ENCODE measurements at regions not wholly inside any gene's neighbourhood (a gene's known extent, or its start where the extent isn't known, plus 50 kb on each side); places are given as distances from the start of the nearest gene placed in this dataset.
"Not testable (repeated sequence)": the region's sequence is repeated elsewhere in the genome, so short reads cannot be mapped to it uniquely, and the experiment has no call there.

GRCh38 chr2:154507186-154507585, 191.3 kb upstream of the KCNJ3 start:
- DNase-seq: no peak
- in situ Hi-C loops (cut with MboI; ENCODE audit: low pct_unique_long_range_greater_than_20kb, low sequenced_read_pairs): no loop called here

GRCh38 chr2:154518872-154519271, 179.6 kb upstream of the KCNJ3 start:
- in situ Hi-C loops (cut with MboI; ENCODE audit: low pct_unique_long_range_greater_than_20kb, low sequenced_read_pairs): no loop called here
- no peak for DNase-seq

GRCh38 chr2:154520951-154521350, 177.5 kb upstream of the KCNJ3 start:
- DNase-seq; in situ Hi-C loops (cut with MboI; ENCODE audit: low pct_unique_long_range_greater_than_20kb, low sequenced_read_pairs): not testable (repeated sequence)

GRCh38 chr2:154526234-154526633, 172.3 kb upstream of the KCNJ3 start:
- in situ Hi-C loops (cut with MboI; ENCODE audit: low pct_unique_long_range_greater_than_20kb, low sequenced_read_pairs): no loop called here

GRCh38 chr2:154527962-154528361, 170.5 kb upstream of the KCNJ3 start:
- no peak for DNase-seq
- in situ Hi-C loops (cut with MboI; ENCODE audit: low pct_unique_long_range_greater_than_20kb, low sequenced_read_pairs): no loop called here

More at GRCh38 chr2:154526234-154526633, 172.3 kb upstream of the KCNJ3 start:
- DNase-seq: no peak

GRCh38 chr2:154532004-154532403, 166.5 kb upstream of the KCNJ3 start:
- no peak for DNase-seq
- in situ Hi-C loops (cut with MboI; ENCODE audit: low pct_unique_long_range_greater_than_20kb, low sequenced_read_pairs): no loop called here

GRCh38 chr2:154532763-154533162, 165.7 kb upstream of the KCNJ3 start:
- no peak for DNase-seq
- in situ Hi-C loops (cut with MboI; ENCODE audit: low pct_unique_long_range_greater_than_20kb, low sequenced_read_pairs): no loop called here

- no peak for DNase-seq
- in situ Hi-C loops (cut with MboI; ENCODE audit: low pct_unique_long_range_greater_than_20kb, low sequenced_read_pairs): no loop called here
Measured at GRCh38 chr2:154533300-154533940, 165.1 kb upstream of the KCNJ3 start.

GRCh38 chr2:154537024-154537423, 161.5 kb upstream of the KCNJ3 start:
- in situ Hi-C loops (cut with MboI; ENCODE audit: low pct_unique_long_range_greater_than_20kb, low sequenced_read_pairs): no loop called here
- no peak for DNase-seq

GRCh38 chr2:154537843-154538450, 160.5 kb upstream of the KCNJ3 start:
- no peak for DNase-seq
- in situ Hi-C loops (cut with MboI; ENCODE audit: low pct_unique_long_range_greater_than_20kb, low sequenced_read_pairs): no loop called here

GRCh38 chr2:154546341-154546740, 152.2 kb upstream of the KCNJ3 start:
- in situ Hi-C loops (cut with MboI; ENCODE audit: low pct_unique_long_range_greater_than_20kb, low sequenced_read_pairs): no loop called here
- no peak for DNase-seq

GRCh38 chr2:154549869-154550268, 148.6 kb upstream of the KCNJ3 start:
- in situ Hi-C loops (cut with MboI; ENCODE audit: low pct_unique_long_range_greater_than_20kb, low sequenced_read_pairs): no loop called here
- DNase-seq: no peak

GRCh38 chr2:154551649-154552048, 146.8 kb upstream of the KCNJ3 start:
- in situ Hi-C loops (cut with MboI; ENCODE audit: low pct_unique_long_range_greater_than_20kb, low sequenced_read_pairs): no loop called here
- DNase-seq: no peak

GRCh38 chr2:154554046-154554445, 144.4 kb upstream of the KCNJ3 start:
- DNase-seq: no peak
- in situ Hi-C loops (cut with MboI; ENCODE audit: low pct_unique_long_range_greater_than_20kb, low sequenced_read_pairs): no loop called here

- DNase-seq: no peak
- in situ Hi-C loops (cut with MboI; ENCODE audit: low pct_unique_long_range_greater_than_20kb, low sequenced_read_pairs): no loop called here
Measured at GRCh38 chr2:154555710-154556109, 142.8 kb upstream of the KCNJ3 start.

GRCh38 chr2:154556146-154556545, 142.3 kb upstream of the KCNJ3 start:
- no peak for DNase-seq
- in situ Hi-C loops (cut with MboI; ENCODE audit: low pct_unique_long_range_greater_than_20kb, low sequenced_read_pairs): no loop called here

- DNase-seq: no peak
Measured at GRCh38 chr2:154556607-154557006, 141.9 kb upstream of the KCNJ3 start.

GRCh38 chr2:154557906-154558305, 140.6 kb upstream of the KCNJ3 start:
- in situ Hi-C loops (cut with MboI; ENCODE audit: low pct_unique_long_range_greater_than_20kb, low sequenced_read_pairs): no loop called here
- DNase-seq: no peak

More at GRCh38 chr2:154556607-154557006, 141.9 kb upstream of the KCNJ3 start:
- in situ Hi-C loops (cut with MboI; ENCODE audit: low pct_unique_long_range_greater_than_20kb, low sequenced_read_pairs): no loop called here

- in situ Hi-C loops (cut with MboI; ENCODE audit: low pct_unique_long_range_greater_than_20kb, low sequenced_read_pairs): no loop called here
- DNase-seq: no peak
Measured at GRCh38 chr2:154565433-154565832, 133.1 kb upstream of the KCNJ3 start.

GRCh38 chr2:154568413-154568812, 130.1 kb upstream of the KCNJ3 start:
- in situ Hi-C loops (cut with MboI; ENCODE audit: low pct_unique_long_range_greater_than_20kb, low sequenced_read_pairs): no loop called here
- no peak for DNase-seq

GRCh38 chr2:154570501-154570900, 128.0 kb upstream of the KCNJ3 start:
- no peak for DNase-seq
- in situ Hi-C loops (cut with MboI; ENCODE audit: low pct_unique_long_range_greater_than_20kb, low sequenced_read_pairs): no loop called here
